ENCODE measurements at regions not wholly inside any gene's neighbourhood (a gene's known extent, or its start where the extent isn't known, plus 50 kb on each side); places are given as distances from the start of the nearest gene placed in this dataset.

DNA sequence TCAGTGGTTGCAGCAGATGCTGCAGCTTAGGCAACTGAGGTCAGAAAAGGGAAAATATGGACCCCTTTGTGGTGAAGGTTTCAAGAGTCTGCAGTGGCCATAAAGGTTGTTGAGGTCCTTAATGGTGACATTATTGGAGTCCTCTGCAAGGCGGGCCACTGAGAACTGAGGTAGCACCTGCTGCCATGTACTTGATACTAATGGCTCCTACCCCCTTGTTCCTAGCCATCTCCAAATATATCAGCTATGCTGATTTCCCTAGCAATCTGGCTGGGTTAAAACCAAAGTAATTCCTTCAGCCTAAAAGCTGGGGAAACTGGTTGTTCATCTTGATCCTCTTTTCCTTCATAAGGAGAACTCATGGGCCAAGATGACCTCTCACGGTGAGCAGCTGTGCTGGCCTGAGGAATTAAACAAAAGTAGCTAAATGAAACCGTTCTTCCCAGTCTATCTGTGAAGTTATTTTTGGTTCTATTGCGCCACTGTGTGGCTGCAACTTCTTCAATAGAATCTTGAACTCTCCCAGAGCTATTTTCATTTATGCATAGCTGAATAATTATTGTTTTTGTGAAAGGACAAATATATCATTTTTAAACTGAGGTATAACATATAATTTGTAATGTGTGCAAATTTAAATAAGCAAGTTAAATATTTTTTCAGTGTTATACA is 76.1 kb upstream of the PLSCR4 start:
- peak in 9 of 11 experiments; percentile 5 to 55 (median 43) for TF ChIP-seq CTCF (IDR thresholded peaks at IDR 0.05 in 8 of 11, conservative IDR thresholded peaks at IDR 0.05 in 3 of 11)
- no peak for TF ChIP-seq POLR2A (IDR thresholded peaks at IDR 0.05)
- no peak for TF ChIP-seq POLR2AphosphoS5 (IDR thresholded peaks at IDR 0.05)
